GM19468 (cell line): ENCODE measurements at regions not wholly inside any gene's neighbourhood (a gene's known extent, or its start where the extent isn't known, plus 50 kb on each side); places are given as distances from the start of the nearest gene placed in this dataset.
"Not testable (repeated sequence)": the region's sequence is repeated elsewhere in the genome, so short reads cannot be mapped to it uniquely, and the experiment has no call there.

Source experiments
- ATAC-seq: cut with Tn5 transposase; IDR thresholded peaks from one replicate; pipeline ENCODE4 v1.9.1; 2021; ENCODE audit warnings: mild to moderate bottlenecking, moderate library complexity, moderate number of reproducible peaks; ENCODE audit not compliant: unreplicated experiment; ENCODE audit errors: extremely low read depth

- ATAC-seq: no peak
These were observed 429.1 kb downstream of the SEMA3D start for GRCh38 chr7:84757761-84758160.

GRCh38 chr7:84746353-84746752 is 440.5 kb downstream of the SEMA3D start:
- ATAC-seq: no peak

GRCh38 chr7:84744385-84744784 is 442.5 kb downstream of the SEMA3D start:
- ATAC-seq: no peak

GRCh38 chr7:84738583-84739150 is 448.2 kb downstream of the SEMA3D start:
- no peak for ATAC-seq

- no peak for ATAC-seq
These were observed 451.2 kb downstream of the SEMA3D start for GRCh38 chr7:84735677-84736076.

GRCh38 chr7:84735011-84735410 is 451.8 kb downstream of the SEMA3D start:
- no peak for ATAC-seq

DNA sequence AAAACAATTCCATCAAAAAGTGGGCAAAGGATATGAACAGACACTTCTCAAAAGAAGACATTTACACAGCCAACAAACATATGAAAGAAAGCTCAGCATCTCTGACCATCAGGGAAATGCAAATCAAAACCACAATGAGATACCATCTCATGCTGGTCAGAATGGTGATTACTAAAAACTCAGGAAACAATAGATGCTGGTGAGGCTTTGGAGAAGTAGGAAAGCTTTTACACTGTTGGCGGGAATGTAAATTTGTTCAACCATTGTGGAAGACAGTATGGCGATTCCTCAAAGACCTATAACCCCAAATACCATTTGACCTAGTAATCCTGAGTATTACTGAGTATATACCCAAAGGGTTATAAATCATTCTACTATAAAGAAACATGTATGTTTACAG is 452.9 kb downstream of the SEMA3D start:
- ATAC-seq: not testable (repeated sequence)

DNA sequence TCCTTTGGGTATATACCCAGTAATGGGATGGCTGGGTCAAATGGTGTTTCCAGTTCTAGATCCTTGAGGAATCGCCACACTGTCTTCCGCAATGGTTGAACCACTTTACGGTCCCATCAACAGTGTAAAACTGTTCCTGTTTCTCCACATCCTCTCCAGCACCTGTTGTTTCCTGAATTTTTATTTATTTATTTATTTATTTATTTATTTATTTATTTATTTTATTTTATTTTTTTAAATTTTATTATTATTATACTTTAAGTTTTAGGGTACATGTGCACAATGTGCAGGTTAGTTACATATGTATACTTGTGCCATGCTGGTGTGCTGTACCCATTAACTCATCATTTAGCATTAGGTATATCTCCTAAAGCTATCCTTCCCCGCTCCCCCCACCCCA is 456.0 kb downstream of the SEMA3D start:
- ATAC-seq: not testable (repeated sequence)

GRCh38 chr7:84729284-84729683 is 457.6 kb downstream of the SEMA3D start:
- no peak for ATAC-seq

DNA sequence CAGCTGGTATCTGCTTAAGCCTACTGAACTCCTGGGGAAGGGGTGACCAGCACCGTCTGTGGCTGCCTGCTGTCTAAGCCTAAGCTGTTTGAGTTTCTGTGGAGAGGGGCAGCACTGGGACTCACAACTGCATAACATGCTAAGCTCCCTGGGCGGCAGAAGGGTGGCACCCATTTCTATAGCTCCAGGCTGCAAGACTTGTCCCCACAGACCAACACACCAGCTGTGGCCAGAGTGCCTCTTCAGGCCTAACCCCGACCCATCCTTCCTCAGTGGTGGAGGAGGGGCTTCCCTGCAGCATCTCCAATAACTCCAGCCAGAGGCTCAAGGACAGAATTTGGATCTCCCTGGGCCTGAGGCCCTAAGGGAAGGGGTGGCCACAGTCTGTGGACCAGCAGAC is 464.1 kb downstream of the SEMA3D start:
- ATAC-seq: no peak

DNA sequence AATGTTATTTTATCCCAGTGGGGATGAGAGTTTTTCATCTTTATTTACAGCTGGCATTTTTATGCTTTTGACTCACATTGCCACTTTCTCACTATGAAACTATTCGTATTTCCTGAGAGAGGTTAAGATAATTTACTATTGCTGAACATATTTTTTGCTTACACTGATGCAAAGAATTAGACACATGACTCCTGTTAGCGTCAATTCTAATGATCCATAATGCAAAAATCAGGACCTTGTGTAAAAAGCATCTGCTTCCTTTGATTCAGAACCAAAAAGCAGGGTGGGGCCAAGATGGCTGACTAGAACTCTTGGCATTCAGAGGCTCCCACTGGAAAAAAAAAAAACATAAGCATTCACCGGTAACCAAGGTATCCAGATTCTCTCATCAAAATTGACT is 464.8 kb downstream of the SEMA3D start:
- ATAC-seq: no peak

DNA sequence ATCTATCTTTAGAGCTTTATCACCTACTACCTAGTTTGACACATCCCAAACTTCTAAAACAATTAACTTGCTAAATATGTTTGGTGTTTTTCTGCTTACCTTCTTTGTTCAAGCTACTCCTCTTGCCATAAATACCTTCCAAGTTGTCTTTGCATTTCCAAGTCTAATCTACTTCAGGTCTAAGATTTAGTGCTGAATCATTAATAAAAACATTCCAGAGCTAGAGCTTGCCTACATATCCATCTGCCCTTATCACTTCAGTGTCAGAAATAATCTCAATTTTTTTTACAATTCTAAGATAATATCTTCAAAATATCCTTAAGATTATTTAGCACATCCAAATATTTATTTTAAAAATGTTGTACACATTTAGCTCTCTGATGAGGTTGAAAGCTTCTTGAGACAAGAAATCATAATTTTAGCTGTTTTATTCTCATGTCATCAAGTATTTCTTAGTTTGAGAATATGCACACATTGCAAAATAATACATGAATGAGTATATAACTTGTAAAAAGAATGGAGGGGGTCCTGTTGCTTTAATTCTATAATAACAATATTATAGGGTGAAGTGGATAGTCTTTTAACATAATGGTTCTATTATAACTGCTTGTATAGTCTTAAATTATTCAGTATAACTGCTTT is 466.3 kb downstream of the SEMA3D start:
- ATAC-seq: no peak

GRCh38 chr7:84714765-84715164 is 472.1 kb downstream of the SEMA3D start:
- ATAC-seq: no peak

DNA sequence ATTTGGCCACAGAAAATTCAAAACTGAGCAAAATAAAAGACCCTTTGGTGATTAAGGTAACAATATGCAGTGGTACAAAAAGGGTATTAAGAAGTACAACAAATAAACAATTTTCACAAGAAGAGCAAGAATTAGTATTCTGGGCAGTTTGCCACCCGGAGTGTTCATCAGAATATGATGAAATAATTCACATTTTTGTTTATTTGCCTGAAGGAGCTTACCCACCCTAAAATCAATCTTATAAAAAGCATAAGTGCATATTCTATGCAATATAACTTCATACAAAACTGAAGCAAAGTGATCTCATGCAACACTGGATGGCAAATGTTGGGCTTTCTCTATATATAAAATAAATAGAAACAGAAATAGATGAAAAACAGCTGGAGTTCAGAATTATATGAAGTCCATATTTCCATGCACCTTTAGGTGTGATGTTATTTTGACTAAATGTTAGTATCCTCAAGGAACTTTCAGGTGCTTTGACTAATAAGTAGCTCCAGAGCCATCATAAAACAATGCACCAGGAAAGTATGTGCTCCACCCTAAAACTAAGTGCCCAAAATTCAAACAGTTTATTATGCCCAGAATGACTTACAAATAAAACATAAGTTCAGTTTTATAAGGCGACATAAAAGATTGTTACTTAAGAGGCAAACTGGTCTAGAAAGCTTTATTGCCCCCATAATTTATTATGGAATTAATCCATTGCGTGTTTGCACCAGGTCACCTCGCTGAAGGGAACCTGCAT is 474.3 kb downstream of the SEMA3D start:
- no peak for ATAC-seq

- not testable (repeated sequence) for ATAC-seq
These were observed 476.3 kb downstream of the SEMA3D start for GRCh38 chr7:84710538-84710937.

DNA sequence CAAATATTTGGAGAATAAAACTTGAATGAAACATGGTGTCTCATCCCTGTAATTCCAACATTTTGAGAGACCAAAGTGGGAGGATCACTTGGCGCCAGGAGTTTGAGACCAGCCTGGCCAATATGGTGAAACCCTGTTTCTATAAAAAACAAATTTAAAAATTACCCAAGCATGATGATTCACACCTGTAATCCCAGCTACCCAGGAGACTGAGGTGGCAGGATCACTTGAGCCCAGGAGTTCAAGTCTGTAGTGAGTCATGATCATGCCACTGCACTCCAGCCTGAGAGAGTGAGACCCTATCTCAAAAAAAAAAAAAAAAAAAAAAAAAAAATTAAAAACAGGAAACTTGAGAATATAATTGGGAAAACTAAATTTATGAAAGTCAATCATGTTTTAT is 481.1 kb downstream of the SEMA3D start:
- ATAC-seq: no peak

- no peak for ATAC-seq
These were observed 481.8 kb downstream of the SEMA3D start for GRCh38 chr7:84705079-84705478.

- no peak for ATAC-seq
These were observed 482.5 kb downstream of the SEMA3D start for GRCh38 chr7:84704380-84704779.

DNA sequence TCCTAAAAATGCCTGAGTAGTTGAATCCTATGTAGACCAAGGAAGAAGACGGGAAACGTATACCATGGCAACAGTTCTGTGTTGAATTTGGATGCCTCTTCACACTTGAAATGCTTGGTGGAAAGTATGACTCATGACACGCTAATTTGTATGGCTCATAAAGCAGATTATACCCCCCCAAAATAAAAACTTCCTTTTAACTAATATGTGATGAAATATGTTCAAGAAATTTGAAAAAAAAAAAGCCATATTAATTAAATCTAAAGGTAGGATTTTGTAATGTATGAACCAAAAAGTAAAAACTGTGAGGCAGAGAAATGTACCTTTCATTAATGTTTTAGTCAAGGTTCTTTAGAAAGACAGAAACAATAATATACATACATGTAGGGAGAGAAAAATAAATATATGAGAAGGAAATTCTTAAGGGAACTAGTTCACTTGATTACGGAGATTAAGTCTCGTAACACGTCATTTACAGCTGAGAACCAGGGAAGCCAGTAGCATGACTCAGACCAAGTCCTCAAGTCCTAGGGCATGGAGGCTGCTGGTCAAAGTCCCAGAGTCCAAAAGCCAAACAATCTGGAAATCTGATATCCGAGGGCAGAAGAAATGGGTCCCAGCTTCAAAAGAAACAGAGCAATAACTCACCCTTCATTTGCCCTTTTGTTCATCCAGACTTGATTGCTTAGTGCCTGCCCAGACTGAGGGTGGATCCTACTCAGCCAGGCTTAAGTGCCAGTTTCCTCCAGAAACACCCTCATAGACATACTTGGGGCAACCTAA is 485.1 kb downstream of the SEMA3D start:
- ATAC-seq: no peak

DNA sequence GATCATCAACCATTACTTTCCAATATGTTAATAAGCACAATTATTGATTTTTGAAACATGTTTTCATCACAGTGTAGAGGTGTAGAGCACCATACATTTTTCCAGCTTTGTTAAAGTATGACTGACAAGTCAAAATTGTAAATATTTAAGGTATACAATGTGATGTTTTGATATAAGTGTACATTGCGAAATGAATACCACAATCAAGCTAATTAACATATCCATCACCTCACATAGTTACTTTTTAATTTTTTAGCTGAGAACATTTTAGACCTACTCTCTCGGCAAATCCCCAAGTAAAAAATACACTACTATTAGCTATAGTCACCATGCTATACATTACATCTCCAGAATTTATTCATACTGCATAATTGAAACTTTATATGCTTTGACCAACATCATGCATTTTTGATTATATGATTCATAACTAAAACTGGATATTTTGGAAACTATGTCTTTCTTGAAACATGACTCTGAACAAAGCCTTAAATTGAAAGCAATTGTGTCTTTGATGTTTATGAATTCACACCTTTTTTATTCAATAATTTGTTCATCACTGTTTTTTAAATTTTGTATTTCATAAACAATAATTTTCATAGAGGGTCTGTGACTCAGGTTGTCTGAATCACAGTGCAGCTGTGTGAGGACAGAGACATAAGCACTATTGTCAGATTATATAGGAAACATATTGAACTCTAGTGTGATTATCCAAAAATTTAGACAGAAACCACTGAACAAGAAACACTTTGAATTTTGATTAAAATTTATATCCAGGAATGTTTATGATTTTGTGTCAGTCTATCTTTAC is 486.1 kb downstream of the SEMA3D start:
- ATAC-seq: no peak
